HPDE6-E6E7 (cell line): ENCODE measurements at regions not wholly inside any gene's neighbourhood (a gene's known extent, or its start where the extent isn't known, plus 50 kb on each side); places are given as distances from the start of the nearest gene placed in this dataset.
A peak's percentile ranks its signal among the peaks of the same experiment; 100 is the strongest.
"Not testable (repeated sequence)": the region's sequence is repeated elsewhere in the genome, so short reads cannot be mapped to it uniquely, and the experiment has no call there.

Source experiments
- DNase-seq: peaks from one replicate; pipeline ENCODE4 v3.0.0; 2011; ENCODE audit warnings: missing footprints; ENCODE audit errors: extremely low spot score

GRCh38 chr12:74370608-74371216, 166.9 kb upstream of the ATXN7L3B start:
- no peak for DNase-seq

DNA sequence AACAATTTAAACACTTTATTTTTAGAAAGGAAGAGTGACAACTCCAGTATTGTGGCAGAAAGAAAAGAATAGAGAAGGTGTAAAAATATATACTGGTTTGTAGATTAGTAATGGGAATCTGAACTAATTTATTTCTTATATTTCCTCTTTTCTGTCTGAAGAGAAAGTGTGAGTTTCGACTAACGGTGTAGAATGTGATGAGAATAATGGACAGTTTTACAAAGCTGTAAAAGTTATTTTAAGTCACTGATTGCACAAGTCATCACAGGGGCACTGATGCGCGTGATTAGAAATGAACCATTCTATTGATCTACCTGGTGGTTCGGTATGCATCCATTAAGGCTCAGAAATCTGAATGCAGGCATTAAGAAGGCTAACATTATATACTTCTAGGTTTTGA, 158.5 kb upstream of the ATXN7L3B start:
- DNase-seq, result no peak

DNA sequence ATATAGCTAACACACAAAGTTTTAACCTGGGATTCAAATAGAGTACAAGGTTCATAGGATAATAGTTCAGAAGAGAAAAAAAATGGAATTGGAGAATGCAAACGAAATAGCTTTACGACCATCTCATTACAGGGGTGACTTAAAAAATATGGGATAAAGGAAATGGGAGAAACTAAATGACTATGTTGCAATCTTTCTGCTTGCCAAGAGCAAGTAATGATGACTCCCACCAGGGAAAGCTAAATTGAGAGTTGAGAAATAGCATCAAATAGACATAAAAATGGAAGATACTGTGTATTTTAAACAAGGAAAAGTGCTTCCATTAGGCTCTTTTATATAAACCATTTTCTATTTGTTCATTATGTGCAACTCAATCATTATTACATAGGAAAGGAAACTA, 155.7 kb upstream of the ATXN7L3B start:
- no peak for DNase-seq

DNA sequence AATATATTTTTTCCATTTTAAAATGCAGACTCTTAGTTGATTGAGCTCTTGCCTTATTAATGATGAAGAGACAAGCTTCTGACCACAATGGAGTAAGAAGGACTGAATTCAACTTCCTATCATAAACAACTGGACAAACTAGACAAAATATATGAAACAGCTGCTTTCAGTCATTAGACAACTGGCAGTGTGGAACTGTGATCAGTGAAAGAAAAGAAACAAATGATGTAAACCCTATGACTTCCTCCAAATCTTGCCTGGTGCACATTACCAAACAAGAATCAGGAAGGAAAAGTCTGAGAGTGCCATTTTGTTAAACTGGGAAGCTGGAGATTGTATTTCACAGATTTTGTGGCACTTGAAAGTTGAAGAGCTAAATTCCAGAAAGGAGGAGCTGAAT, 154.7 kb upstream of the ATXN7L3B start:
- DNase-seq, result no peak

DNA sequence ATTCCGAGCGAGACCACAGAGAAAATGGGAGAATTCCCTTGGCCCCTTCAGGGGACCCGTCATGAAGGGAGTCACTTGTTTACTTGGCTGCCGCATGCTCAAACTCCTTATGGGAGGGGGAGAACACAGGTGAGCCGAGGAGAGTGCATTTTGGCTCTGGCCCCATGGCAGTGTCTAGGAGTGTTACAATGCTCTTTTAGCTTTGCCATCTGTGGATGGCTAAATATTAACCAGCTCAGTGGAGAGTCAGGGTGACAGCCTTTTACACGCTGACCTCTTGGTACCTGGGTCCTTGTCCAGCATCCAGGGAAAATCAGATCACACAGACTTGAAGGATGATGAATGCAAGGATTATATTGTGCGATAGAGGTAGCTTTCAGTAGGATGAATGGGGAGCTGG, 146.4 kb upstream of the ATXN7L3B start:
- no peak for DNase-seq

GRCh38 chr12:74393272-74393671, 144.4 kb upstream of the ATXN7L3B start:
- DNase-seq, result peak; percentile 15

- no peak for DNase-seq
These were observed 143.0 kb upstream of the ATXN7L3B start for GRCh38 chr12:74394647-74395046.

GRCh38 chr12:74401035-74401434, 136.6 kb upstream of the ATXN7L3B start:
- no peak for DNase-seq

- DNase-seq, result no peak
These were observed 135.7 kb upstream of the ATXN7L3B start for GRCh38 chr12:74401966-74402365.

- not testable (repeated sequence) for DNase-seq
These were observed 134.5 kb upstream of the ATXN7L3B start for GRCh38 chr12:74403221-74403470.

DNA sequence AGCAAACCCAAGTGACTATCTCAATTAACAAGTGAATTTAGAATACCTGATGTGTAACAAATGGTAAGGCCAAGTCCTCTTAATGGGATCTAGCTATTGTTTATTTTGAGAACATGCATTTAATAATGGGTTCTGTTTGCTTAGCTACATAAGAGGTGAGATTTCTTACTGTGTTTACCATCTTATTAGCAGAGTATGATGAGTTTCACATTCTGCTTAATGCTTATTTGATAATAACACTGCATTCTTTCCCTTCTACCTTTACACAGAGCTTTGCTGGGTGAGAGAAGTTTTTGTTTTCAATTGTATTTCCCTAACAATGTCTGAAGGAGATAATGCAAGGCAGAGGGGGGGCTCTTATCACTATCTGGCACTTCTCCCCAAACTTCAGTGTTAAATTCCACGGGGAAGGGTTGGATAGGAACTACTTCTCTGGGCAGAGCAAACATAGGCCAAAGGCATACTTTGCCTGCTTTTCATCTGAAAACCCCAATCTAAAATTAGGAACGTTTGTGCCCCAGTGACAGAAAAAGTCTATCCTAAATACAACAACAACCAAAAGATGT, 129.0 kb upstream of the ATXN7L3B start:
- no peak for DNase-seq

DNA sequence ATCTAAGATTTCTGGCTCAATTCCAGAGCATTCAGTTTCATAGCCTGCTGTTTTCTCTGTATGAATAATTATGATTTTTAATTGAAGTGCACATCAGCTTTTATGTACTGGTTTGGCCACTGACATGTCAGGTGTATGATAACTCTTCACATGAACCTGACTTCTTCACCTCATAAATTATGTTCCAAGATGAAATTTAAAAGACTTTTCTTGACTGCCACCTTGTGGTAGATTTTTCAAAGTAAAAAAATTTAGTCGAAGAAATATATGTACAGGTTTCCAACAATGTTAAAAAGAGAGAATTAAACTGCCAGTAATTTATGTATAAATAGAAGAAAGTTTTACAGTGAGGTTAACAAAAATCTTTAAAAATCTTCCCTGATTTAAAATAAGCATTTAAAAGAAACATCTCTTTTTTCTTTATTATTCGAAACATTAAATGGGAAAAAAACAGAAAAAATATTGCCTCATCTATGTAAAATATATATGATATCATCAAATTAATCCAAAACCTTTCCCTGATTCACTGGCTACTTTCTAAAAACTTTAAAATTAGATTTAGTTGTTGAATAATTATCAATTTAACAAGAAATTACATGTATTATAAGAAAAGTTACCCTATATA, 124.9 kb upstream of the ATXN7L3B start:
- no peak for DNase-seq

DNA sequence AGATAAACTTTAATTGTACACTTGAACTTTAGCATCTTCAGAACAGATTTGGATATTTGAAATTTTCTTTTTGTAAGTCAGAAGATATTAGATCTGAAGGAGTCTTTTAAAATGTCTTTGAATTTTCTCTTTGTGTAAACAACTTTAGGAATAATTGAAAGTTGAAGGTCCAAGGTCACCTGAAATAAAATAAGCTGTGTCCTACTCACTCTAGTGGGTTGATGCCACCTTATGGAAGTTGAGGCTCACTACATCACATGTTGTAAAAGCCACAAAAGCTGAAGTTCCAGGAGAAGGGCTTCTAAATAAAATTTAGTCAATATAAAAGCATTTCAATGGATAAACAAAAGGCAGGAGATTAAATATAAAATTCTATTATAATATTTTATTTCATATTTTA, 122.0 kb upstream of the ATXN7L3B start:
- peak; percentile 19 for DNase-seq

DNA sequence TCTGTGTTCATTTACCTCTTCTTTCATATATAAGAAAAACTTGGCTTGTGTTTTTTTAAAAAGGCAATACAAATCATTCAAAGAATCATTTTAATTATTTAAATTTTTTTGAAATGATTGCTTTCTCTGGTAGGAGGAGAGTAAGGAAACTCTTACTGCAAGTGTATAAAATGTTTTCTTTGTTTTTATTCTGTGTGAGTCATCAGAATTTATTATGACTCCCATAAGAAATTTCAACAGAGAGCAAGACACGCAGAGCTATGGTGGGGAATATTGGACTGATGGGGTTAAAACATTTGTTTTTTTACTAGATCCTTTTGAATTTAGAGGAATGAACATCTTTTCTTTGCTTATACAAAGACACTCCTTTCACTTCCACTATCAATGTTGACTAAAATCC, 119.1 kb upstream of the ATXN7L3B start:
- no peak for DNase-seq

DNA sequence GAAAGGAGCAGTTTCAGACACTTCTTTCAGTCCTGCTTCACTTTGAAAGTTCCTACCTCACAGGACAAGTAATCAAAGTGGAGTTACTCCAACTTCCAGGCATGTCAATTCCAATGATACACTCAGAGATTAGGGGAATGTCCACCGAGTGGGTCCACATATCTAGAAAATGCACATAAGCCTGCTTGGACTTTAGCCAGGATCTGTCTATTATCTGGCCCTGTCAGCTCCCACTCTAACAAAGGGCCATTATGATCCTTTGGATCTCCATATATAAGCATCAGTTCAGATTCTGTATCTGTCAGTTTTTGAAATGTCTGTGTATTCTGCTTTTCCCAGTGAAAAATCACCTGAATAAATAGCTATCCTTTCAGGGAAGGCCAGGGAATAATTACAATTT, 112.9 kb upstream of the ATXN7L3B start:
- DNase-seq, result no peak

GRCh38 chr12:74426091-74426490, 111.5 kb upstream of the ATXN7L3B start:
- DNase-seq, result no peak

GRCh38 chr12:74429535-74429934, 108.1 kb upstream of the ATXN7L3B start:
- no peak for DNase-seq

GRCh38 chr12:74431801-74432200, 105.8 kb upstream of the ATXN7L3B start:
- no peak for DNase-seq

DNA sequence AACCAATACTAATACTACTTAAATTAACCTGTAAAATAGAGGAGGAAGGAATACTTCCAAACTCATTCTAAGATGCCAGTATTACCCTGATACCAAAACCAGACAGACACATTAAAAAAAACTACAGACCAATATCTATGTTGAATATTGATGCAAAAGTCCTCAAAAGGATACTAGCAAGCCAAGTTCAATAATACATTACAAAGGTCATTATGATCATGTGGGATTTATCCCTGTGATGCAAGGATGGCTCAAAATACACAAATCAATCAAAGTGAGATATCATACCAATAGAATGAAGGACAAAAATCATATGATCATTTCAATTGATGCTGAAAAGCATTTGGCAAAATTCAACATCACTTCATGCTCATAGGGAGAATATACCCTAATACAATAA, 97.2 kb upstream of the ATXN7L3B start:
- DNase-seq, result no peak

GRCh38 chr12:74441872-74442271, 95.8 kb upstream of the ATXN7L3B start:
- no peak for DNase-seq

DNA sequence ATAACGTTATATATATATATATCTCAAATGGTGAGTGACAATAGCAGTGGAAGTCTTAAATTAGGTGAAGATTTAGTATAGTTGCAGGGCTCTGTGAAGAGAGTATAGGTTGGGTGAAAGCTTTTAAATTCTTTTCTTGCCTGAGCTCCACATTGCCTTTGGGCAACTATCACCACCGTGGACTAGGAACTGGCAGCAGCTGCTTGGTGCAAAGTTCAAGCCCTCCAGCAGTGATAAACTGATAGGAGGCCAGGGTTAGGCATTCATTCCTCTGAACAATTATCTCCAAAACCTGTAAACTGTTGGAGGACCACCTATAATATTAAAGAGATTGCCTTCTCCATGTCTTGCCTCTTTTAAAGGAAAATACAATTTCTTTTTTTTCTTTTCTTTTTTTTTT, 91.2 kb upstream of the ATXN7L3B start:
- no peak for DNase-seq

GRCh38 chr12:74449872-74450271, 87.8 kb upstream of the ATXN7L3B start:
- DNase-seq, result peak; percentile 11

DNA sequence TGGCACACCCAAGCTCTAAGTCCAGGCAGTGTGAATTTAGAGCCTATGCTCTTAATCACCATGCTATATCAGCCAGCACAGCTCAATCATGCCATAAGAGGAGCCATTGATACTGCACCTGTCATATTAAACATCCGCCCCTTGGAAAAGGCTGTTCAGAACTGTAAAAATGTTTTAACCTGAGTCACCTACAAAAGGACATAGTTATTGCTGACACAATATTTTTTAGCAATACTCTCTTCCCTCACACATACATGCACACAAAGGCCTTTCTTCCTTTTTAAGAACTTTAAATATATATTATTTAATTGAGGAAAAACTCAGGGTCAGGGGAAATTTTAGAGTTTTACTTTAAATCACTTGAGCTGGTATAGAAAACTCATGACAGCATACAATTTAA, 83.5 kb upstream of the ATXN7L3B start:
- no peak for DNase-seq

DNA sequence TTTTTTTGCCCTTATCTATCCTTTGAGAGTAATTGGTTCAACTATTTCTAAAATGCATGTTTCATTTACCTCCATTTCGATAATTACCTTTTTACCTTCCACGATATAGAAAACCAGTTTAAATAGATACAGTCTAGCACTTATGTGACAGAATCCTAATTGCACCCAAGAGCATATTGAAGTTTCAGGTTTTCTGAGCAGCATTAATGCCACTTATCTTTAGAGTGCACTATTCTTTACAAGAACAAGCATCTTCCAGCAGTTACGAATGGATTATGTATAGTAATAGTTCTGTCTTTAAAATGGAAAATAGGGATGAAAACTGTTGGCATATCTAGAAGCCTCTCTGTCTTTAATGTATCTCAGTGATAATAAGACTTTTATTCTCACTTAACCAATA, 82.2 kb upstream of the ATXN7L3B start:
- DNase-seq, result no peak
